ENCODE measurements at regions not wholly inside any gene's neighbourhood (a gene's known extent, or its start where the extent isn't known, plus 50 kb on each side); places are given as distances from the start of the nearest gene placed in this dataset.

- CTCF ChIA-PET: interaction anchor here (1.5 kb wide), 1 partner anchor 10 kb away, joined by 3 read pairs; no protein-coding TSS in a partner anchor
- FAIRE-seq (no peak), DNase-seq (ENCODE audit: low read depth, low spot score) (no peak)
- no TSS peak for BruUV-seq (replicated peaks)
- Histone ChIP-seq H3K9me1 (replicated peaks; ENCODE audit: control insufficient read depth, extremely low read depth, insufficient read depth, low read length) (no peaks in the 10 kb centered on the region), H3K79me2 (ENCODE audit: control insufficient read depth, insufficient read depth, low read length) (no peaks in the 10 kb centered on the region), H3K27me3 (ENCODE audit: control insufficient read depth in 2 of 2, insufficient read depth in 2 of 2, low read length in 2 of 2) (no peaks in the 10 kb centered on the region), H3K36me3 (ENCODE audit: control insufficient read depth in 2 of 2, extremely low read depth in 1 of 2, insufficient read depth in 2 of 2, low read length in 2 of 2) (no peaks in the 10 kb centered on the region), H3K4me1 (ENCODE audit: control insufficient read depth, extremely low read depth, insufficient read depth, low read length) (no peaks in the 10 kb centered on the region), H2AFZ (ENCODE audit: low read depth, low read length) (no peak overlapping the region), H3K4me3 (replicated peaks in 1 of 3; ENCODE audit: insufficient read depth in 1 of 3, low read depth in 1 of 3, low read length in 3 of 3) (no peak overlapping the region), H3K4me2 (ENCODE audit: insufficient read depth, low read length) (no peak overlapping the region), H3K9me3 (replicated peaks; ENCODE audit: control insufficient read depth, insufficient read depth, low read length) (no peaks in the 10 kb centered on the region), H3K27ac (ENCODE audit: insufficient read depth, low read depth, low read length) (no peak overlapping the region), H4K20me1 (replicated peaks; ENCODE audit: control insufficient read depth, extremely low read depth, insufficient read depth, low read length) (no peaks in the 10 kb centered on the region), H3K9ac (replicated peaks; ENCODE audit: extremely low read depth, insufficient read depth, low read length) (no peak overlapping the region)
- intact Hi-C loops (cut with micrococcal nuclease) (no loop called here), dilution Hi-C loops (cut with MboI; ENCODE audit: extremely low pct_ligation_motif_present, low sequenced_read_pairs) (no loop called here)
- TF ChIP-seq EZH2 (IDR thresholded peaks at IDR 0.05; ENCODE audit: borderline replicate concordance, low read depth, low read length, severe bottlenecking) (no peak), POLR2A (IDR thresholded peaks at IDR 0.05; ENCODE audit: low read depth, low read length) (no peak), GATA2 (IDR thresholded peaks at IDR 0.05; ENCODE audit: insufficient read depth, insufficient read length, low read depth, low read length) (no peak), POLR2AphosphoS5 (IDR thresholded peaks at IDR 0.05; ENCODE audit: insufficient read depth, low read depth, low read length) (no peak), MAX (IDR thresholded peaks at IDR 0.05; ENCODE audit: insufficient read depth, insufficient read length) (no peak)
- POLR2A ChIA-PET: no interaction called here
Measured at GRCh38 chr13:66001140-66001539, 1229.0 kb downstream of the PCDH9 start.

- CTCF ChIA-PET: no interaction called here
Measured at GRCh38 chr13:65999411-65999810, 1230.7 kb downstream of the PCDH9 start.

More at GRCh38 chr13:65999411-65999810, 1230.7 kb downstream of the PCDH9 start:
- no peaks in the 10 kb centered on the region for H3K36me3 ChIP-seq (ENCODE audit: control insufficient read depth in 2 of 2, extremely low read depth in 1 of 2, insufficient read depth in 2 of 2, low read length in 2 of 2)
- H3K79me2 ChIP-seq (ENCODE audit: control insufficient read depth, insufficient read depth, low read length): no peaks in the 10 kb centered on the region
- no peak overlapping the region for H2AFZ ChIP-seq (ENCODE audit: low read depth, low read length)
- no peaks in the 10 kb centered on the region for H3K4me1 ChIP-seq (ENCODE audit: control insufficient read depth, extremely low read depth, insufficient read depth, low read length)
- TF ChIP-seq FOS (IDR thresholded peaks at IDR 0.05; ENCODE audit: borderline replicate concordance, insufficient read depth, low read length) (no peak), GATA2 (IDR thresholded peaks at IDR 0.05; ENCODE audit: insufficient read depth, insufficient read length, low read depth, low read length) (no peak), POLR2A (IDR thresholded peaks at IDR 0.05; ENCODE audit: low read depth, low read length) (no peak), CTCF (IDR thresholded peaks at IDR 0.05; ENCODE audit: extremely low read depth in 1 of 2, insufficient read depth in 1 of 2, low read depth in 1 of 2, low read length in 2 of 2) (no peak), POLR2AphosphoS5 (IDR thresholded peaks at IDR 0.05; ENCODE audit: insufficient read depth, low read depth, low read length) (no peak), MAX (IDR thresholded peaks at IDR 0.05; ENCODE audit: insufficient read depth, insufficient read length) (no peak), JUN (IDR thresholded peaks at IDR 0.05; ENCODE audit: borderline replicate concordance, insufficient read depth, insufficient read length, low read depth) (no peak), MYC (IDR thresholded peaks at IDR 0.05; ENCODE audit: low read depth, low read length) (no peak), EZH2 (IDR thresholded peaks at IDR 0.05; ENCODE audit: borderline replicate concordance, low read depth, low read length, severe bottlenecking) (no peak)
- dilution Hi-C loops (cut with MboI; ENCODE audit: extremely low pct_ligation_motif_present, low sequenced_read_pairs) (no loop called here), intact Hi-C loops (cut with micrococcal nuclease) (no loop called here)
- no peaks in the 10 kb centered on the region for H3K9me1 ChIP-seq (replicated peaks; ENCODE audit: control insufficient read depth, extremely low read depth, insufficient read depth, low read length)
- FAIRE-seq: no peak
- POLR2A ChIA-PET: no interaction called here
- no peak for DNase-seq (ENCODE audit: low read depth, low spot score)
- no peak overlapping the region for H3K9ac ChIP-seq (replicated peaks; ENCODE audit: extremely low read depth, insufficient read depth, low read length)
- H3K27ac ChIP-seq (ENCODE audit: insufficient read depth, low read depth, low read length): no peak overlapping the region
- H3K27me3 ChIP-seq (ENCODE audit: control insufficient read depth in 2 of 2, insufficient read depth in 2 of 2, low read length in 2 of 2): no peaks in the 10 kb centered on the region
- no peaks in the 10 kb centered on the region for H4K20me1 ChIP-seq (replicated peaks; ENCODE audit: control insufficient read depth, extremely low read depth, insufficient read depth, low read length)
- no TSS peak for BruUV-seq (replicated peaks)
- no peaks in the 10 kb centered on the region for H3K9me3 ChIP-seq (replicated peaks; ENCODE audit: control insufficient read depth, insufficient read depth, low read length)
- no peak overlapping the region for H3K4me3 ChIP-seq (replicated peaks in 1 of 3; ENCODE audit: insufficient read depth in 1 of 3, low read depth in 1 of 3, low read length in 3 of 3)
- H3K4me2 ChIP-seq (ENCODE audit: insufficient read depth, low read length): no peak overlapping the region

Measured in endothelial cell of umbilical vein (primary cell).